ENCODE measurements at regions not wholly inside any gene's neighbourhood (a gene's known extent, or its start where the extent isn't known, plus 50 kb on each side); places are given as distances from the start of the nearest gene placed in this dataset.

DNA sequence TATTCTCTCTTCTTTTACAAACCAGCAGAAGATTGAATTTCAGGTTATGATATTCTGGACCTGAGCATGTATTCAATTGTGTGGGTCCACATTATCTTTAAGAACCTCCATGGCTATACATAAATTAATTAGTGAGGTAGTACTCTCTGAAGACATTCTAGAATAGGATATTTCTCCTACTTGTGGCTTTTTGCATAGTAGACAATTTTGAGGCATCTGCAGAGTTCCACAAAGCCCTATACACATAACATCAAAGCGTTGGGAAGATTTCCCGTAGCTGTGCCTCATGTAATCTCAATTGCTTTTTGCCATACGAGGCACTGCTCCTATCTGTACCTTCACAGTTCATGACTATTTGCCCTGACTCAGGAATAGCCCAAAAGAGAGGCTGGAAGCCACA, 395.4 kb upstream of the RGS17 start:
- Histone ChIP-seq H3K9me3 (no peaks in the 10 kb centered on the region), H3K27ac (no peak overlapping the region), H3K27me3 (no peaks in the 10 kb centered on the region), H3K36me3 (no peaks in the 10 kb centered on the region), H3K4me3 (no peak overlapping the region), H3K4me1 (no peaks in the 10 kb centered on the region)
- DNase-seq: no peak
- WGBS, 2 donors: 74 to 84% methylated on average over 3 of the region's 3 CpGs
- intact Hi-C loops (cut with DNase I): no loop called here
- no peak for TF ChIP-seq POLR2A (IDR thresholded peaks at IDR 0.05)
- no peak for TF ChIP-seq POLR2AphosphoS5 (IDR thresholded peaks at IDR 0.05)
- TF ChIP-seq, protein P1, sequence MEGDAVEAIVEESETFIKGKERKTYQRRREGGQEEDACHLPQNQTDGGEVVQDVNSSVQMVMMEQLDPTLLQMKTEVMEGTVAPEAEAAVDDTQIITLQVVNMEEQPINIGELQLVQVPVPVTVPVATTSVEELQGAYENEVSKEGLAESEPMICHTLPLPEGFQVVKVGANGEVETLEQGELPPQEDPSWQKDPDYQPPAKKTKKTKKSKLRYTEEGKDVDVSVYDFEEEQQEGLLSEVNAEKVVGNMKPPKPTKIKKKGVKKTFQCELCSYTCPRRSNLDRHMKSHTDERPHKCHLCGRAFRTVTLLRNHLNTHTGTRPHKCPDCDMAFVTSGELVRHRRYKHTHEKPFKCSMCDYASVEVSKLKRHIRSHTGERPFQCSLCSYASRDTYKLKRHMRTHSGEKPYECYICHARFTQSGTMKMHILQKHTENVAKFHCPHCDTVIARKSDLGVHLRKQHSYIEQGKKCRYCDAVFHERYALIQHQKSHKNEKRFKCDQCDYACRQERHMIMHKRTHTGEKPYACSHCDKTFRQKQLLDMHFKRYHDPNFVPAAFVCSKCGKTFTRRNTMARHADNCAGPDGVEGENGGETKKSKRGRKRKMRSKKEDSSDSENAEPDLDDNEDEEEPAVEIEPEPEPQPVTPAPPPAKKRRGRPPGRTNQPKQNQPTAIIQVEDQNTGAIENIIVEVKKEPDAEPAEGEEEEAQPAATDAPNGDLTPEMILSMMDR (IDR thresholded peaks at IDR 0.05): no peak
- no peak for TF ChIP-seq EP300 (IDR thresholded peaks at IDR 0.05)

DNA sequence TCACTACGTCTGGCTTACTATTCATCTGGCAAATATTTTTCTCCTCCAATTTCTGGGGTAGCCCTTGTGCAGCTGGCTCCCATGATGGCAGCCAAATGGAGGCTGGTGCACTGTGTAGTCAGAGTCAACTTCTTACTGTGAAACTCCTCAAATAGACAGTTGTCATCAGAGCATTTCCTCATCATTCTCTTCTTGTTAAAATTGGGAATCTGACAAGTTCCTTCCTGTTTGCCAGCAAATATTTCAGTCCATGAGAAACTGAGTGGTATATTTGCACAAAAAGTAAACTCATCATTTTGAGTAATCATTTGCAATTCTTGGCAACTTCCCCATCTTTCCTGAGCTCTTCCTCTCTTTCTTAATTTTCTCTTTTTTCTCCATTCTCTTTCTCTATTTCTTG, 394.9 kb upstream of the RGS17 start:
- intact Hi-C loops (cut with DNase I): no loop called here
- no peaks in the 10 kb centered on the region for H3K27me3 ChIP-seq
- DNase-seq: no peak
- H3K36me3 ChIP-seq: no peaks in the 10 kb centered on the region
- no peak overlapping the region for H3K27ac ChIP-seq
- WGBS, 2 donors: 63 to 75% methylated on average over 1 of the region's 1 CpG
- no peak for TF ChIP-seq POLR2A (IDR thresholded peaks at IDR 0.05)
- TF ChIP-seq, protein P1 (IDR thresholded peaks at IDR 0.05): no peak
- no peak for TF ChIP-seq EP300 (IDR thresholded peaks at IDR 0.05)
- TF ChIP-seq POLR2AphosphoS5 (IDR thresholded peaks at IDR 0.05): no peak
- H3K9me3 ChIP-seq: no peaks in the 10 kb centered on the region
- H3K4me3 ChIP-seq: no peak overlapping the region
- no peaks in the 10 kb centered on the region for H3K4me1 ChIP-seq

DNA sequence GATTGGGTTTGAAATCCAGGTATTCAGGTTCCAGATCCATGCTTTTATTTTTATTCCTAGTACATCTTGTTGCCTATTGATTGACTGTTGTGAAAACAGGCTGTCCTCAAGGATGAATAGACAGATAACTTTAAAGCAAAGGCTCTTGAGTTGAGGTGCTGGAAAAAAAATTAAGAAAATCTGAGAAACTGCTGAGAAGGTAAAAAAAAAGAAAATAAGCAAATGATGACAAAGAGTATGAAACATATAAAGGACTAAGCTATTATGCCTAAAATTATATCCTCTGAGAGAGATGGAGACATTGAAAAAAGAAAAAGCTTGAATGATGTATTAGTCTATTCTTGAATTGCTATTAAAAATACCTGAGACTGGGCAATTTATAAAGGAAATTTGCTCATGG, 392.3 kb upstream of the RGS17 start:
- TF ChIP-seq, protein P1 (IDR thresholded peaks at IDR 0.05): no peak
- TF ChIP-seq POLR2AphosphoS5 (IDR thresholded peaks at IDR 0.05) (no peak), POLR2A (IDR thresholded peaks at IDR 0.05) (no peak), EP300 (IDR thresholded peaks at IDR 0.05) (no peak)
- no peaks in the 10 kb centered on the region for H3K36me3 ChIP-seq
- DNase-seq: no peak
- no peaks in the 10 kb centered on the region for H3K9me3 ChIP-seq
- no peaks in the 10 kb centered on the region for H3K4me1 ChIP-seq
- H3K27ac ChIP-seq: no peak overlapping the region
- no peaks in the 10 kb centered on the region for H3K27me3 ChIP-seq
- H3K4me3 ChIP-seq: no peak overlapping the region
- intact Hi-C loops (cut with DNase I): no loop called here

DNA sequence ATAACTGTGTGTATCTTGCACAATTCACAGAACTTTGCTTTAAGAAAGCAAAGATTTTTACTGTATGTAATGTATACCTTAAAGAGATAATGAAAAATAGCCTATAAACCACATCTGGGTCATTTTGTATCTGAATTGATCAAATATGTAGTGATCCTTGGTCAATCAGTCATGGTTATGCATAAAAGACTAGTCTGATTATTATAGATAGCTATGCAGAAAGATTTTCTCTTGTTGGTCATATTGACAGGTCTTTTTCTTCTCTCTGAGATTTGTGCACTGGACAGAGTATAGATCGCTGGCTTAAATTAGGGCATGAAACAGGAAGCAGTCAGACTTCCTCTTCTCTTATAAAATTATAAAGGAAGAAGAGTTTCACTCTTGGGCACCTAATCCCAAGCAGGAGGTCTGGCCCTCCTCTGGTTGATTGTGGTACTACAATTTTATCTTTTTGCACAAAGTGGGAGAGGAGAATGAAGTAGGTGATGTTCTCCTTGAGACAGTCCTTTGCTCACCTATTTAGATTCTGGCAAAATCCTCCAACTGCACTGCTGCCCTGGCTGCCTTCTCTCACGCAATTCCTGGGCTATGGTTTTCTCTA, 380.9 kb upstream of the RGS17 start:
- Histone ChIP-seq H3K9me3 (no peaks in the 10 kb centered on the region), H3K27ac (no peak overlapping the region), H3K4me1 (no peaks in the 10 kb centered on the region), H3K36me3 (no peaks in the 10 kb centered on the region), H3K27me3 (no peaks in the 10 kb centered on the region), H3K4me3 (no peak overlapping the region)
- intact Hi-C loops (cut with DNase I): no loop called here
- TF ChIP-seq POLR2A (IDR thresholded peaks at IDR 0.05): no peak
- TF ChIP-seq, protein P1 (IDR thresholded peaks at IDR 0.05): peak in 3 of 4 experiments; percentile 22 to 58 (median 28)
- TF ChIP-seq POLR2AphosphoS5 (IDR thresholded peaks at IDR 0.05): no peak
- no peak for TF ChIP-seq EP300 (IDR thresholded peaks at IDR 0.05)
- 14 to 24% methylated on average over 2 of the region's 2 CpGs for WGBS, 2 donors
- no peak for DNase-seq

DNA sequence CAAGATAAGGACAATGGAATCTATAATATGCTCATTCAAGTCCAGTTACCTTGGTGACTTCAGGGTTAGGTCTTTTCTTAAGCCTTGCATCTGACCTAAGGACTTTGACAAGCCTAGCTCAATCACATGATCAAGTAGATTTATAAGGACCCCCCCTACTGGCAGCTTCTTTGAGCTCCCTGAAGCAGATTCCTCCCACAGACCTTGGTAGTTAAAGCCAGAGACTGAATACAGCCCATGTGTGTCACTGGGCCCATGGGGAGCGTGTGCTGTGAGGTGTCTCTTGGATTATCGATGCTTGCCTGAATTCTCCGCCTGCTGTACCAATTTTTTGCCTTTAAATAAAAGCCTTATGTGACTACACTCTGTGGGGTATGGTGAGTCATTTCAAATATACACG, 372.7 kb upstream of the RGS17 start:
- H3K4me1 ChIP-seq: no peaks in the 10 kb centered on the region
- H3K4me3 ChIP-seq: no peak overlapping the region
- H3K9me3 ChIP-seq: no peaks in the 10 kb centered on the region
- no peaks in the 10 kb centered on the region for H3K36me3 ChIP-seq
- intact Hi-C loops (cut with DNase I): no loop called here
- no peak overlapping the region for H3K27ac ChIP-seq
- TF ChIP-seq POLR2AphosphoS5 (IDR thresholded peaks at IDR 0.05) (no peak), EP300 (IDR thresholded peaks at IDR 0.05) (no peak), POLR2A (IDR thresholded peaks at IDR 0.05) (no peak)
- TF ChIP-seq, protein P1 (IDR thresholded peaks at IDR 0.05): no peak
- DNase-seq: no peak
- 85 to 88% methylated on average over 4 of the region's 4 CpGs for WGBS, 2 donors
- H3K27me3 ChIP-seq: no peaks in the 10 kb centered on the region
